K562 (cell line): ENCODE measurements at regions not wholly inside any gene's neighbourhood (a gene's known extent, or its start where the extent isn't known, plus 50 kb on each side); places are given as distances from the start of the nearest gene placed in this dataset.
A peak's percentile ranks its signal among the peaks of the same experiment; 100 is the strongest.

ENCODE experiments used
- BCL6 ChIP-seq: fragments of 250-450 bp; sonication (Bioruptor Pico); IDR thresholded peaks from 2 replicates; pipeline ENCODE4 v1.4.0; 2020
- CTBP1 ChIP-seq: fragments of 450-650 bp; IDR thresholded peaks from 2 replicates; pipeline ENCODE4 v1.6.1; 2016; ENCODE audit warnings: borderline replicate concordance
- HDAC3 ChIP-seq: fragments of 450-650 bp; IDR thresholded peaks from 2 replicates; pipeline ENCODE4 v1.6.1; 2018; ENCODE audit warnings: borderline replicate concordance, mild to moderate bottlenecking, moderate library complexity; ENCODE audit not compliant: partially characterized antibody
- HMBOX1 ChIP-seq: sonication (generic); IDR thresholded peaks from 2 replicates; pipeline ENCODE4 v1.6.1; 2016
- JUN ChIP-seq, 2 experiments: sonication (generic) in 1 of 2; formaldehyde crosslinking in 1 of 2; IDR thresholded peaks; 2 replicates each; pipeline versions ENCODE4 v1.6.1 to v1.8.0; 2012 to 2022; ENCODE audit warnings: borderline replicate concordance in 2 of 2, mild to moderate bottlenecking in 2 of 2, improper control_type of control experiment in 1 of 2, low read depth in 1 of 2, low read length in 1 of 2, missing genetic modification reagents in 1 of 2
- MAFG ChIP-seq: fragments of 450-650 bp; conservative IDR thresholded peaks from 2 replicates; pipeline ENCODE4 v1.6.1; 2016; ENCODE audit warnings: missing genetic modification characterization, missing compliant biosample characterization
- MECOM ChIP-seq: fragments of 250-450 bp; sonication (Bioruptor Pico); IDR thresholded peaks from 2 replicates; pipeline ENCODE4 v1.8.0; 2022; ENCODE audit warnings: inconsistent platforms
- MED1 ChIP-seq: sonication (generic); formaldehyde crosslinking; IDR thresholded peaks from 2 replicates; pipeline ENCODE4 v1.8.1; 2023; ENCODE audit warnings: missing genetic modification reagents, borderline replicate concordance
- NFE2 ChIP-seq: IDR thresholded peaks from 2 replicates; pipeline ENCODE4 v1.6.1; 2014; ENCODE audit warnings: antibody characterized with exemption, low read depth
- NFRKB ChIP-seq: fragments of 450-650 bp; IDR thresholded peaks from 2 replicates; pipeline ENCODE4 v1.6.1; 2016; ENCODE audit warnings: low read depth
- PRMT5 ChIP-seq: sonication (generic); formaldehyde crosslinking; IDR thresholded peaks from 2 replicates; pipeline ENCODE4 v1.5.0; 2020; ENCODE audit warnings: missing genetic modification reagents
- RERE ChIP-seq: sonication (generic); formaldehyde crosslinking; IDR thresholded peaks from 2 replicates; pipeline ENCODE4 v1.8.0; 2023; ENCODE audit warnings: missing genetic modification reagents, mild to moderate bottlenecking, borderline replicate concordance
- RFX1 ChIP-seq: fragments of 450-650 bp; IDR thresholded peaks from 2 replicates; pipeline ENCODE4 v1.6.1; 2016; ENCODE audit warnings: mild to moderate bottlenecking, moderate library complexity
- RNF219 ChIP-seq: fragments of 250-450 bp; sonication (Bioruptor Pico); IDR thresholded peaks from 2 replicates; pipeline ENCODE4 v1.5.0; 2022; ENCODE audit warnings: mild to moderate bottlenecking
- TBL1XR1 ChIP-seq, 2 experiments: IDR thresholded peaks; 2 replicates each; pipeline ENCODE4 v1.6.1; 2012; ENCODE audit warnings: improper control_type of control experiment in 2 of 2, low read length in 2 of 2, mild to moderate bottlenecking in 1 of 2
- TEAD2 ChIP-seq: fragments of 450-650 bp; IDR thresholded peaks from 2 replicates; pipeline ENCODE4 v1.6.1; 2016; ENCODE audit warnings: missing genetic modification characterization, control low read depth, missing compliant biosample characterization
- ZKSCAN3 ChIP-seq: fragments of 250-450 bp; sonication (Bioruptor Pico); IDR thresholded peaks from 2 replicates; pipeline ENCODE4 v1.4.0; 2020
- ZNF3 ChIP-seq: fragments of 250-450 bp; sonication (Bioruptor Pico); IDR thresholded peaks from 2 replicates; pipeline ENCODE4 v1.5.0; 2021; ENCODE audit warnings: mild to moderate bottlenecking, moderate library complexity
- ZNF583 ChIP-seq: fragments of 250-450 bp; sonication (Bioruptor Pico); IDR thresholded peaks from 2 replicates; pipeline ENCODE4 v1.4.0; 2020
- ZNF764 ChIP-seq: fragments of 250-450 bp; sonication (Bioruptor Pico); IDR thresholded peaks from 2 replicates; pipeline ENCODE4 v1.4.0; 2020; ENCODE audit warnings: low read depth, mild to moderate bottlenecking, moderate library complexity
- ZSCAN29 ChIP-seq: fragments of 450-650 bp; IDR thresholded peaks from 2 replicates; pipeline ENCODE4 v1.6.1; 2017

- peak in 1 of 2 experiments; percentile 31; a peak in 1 of 4 replicates for TF ChIP-seq TBL1XR1 (IDR thresholded peaks at IDR 0.05; ENCODE audit: low read length in 2 of 2)
- TF ChIP-seq HDAC3: no peak
- no peak for TF ChIP-seq ZNF3 (CRISPR knock-in tag)
- TF ChIP-seq ZKSCAN3 (CRISPR knock-in tag): no peak
- TF ChIP-seq JUN (IDR thresholded peaks at IDR 0.05; ENCODE audit: borderline replicate concordance, low read depth, low read length): peak; percentile 98
- TF ChIP-seq JUN (CRISPR knock-in tag; IDR thresholded peaks at IDR 0.05; ENCODE audit: borderline replicate concordance): no peak
- TF ChIP-seq RERE: no peak
- no peak for TF ChIP-seq BCL6
- TF ChIP-seq NFE2: 0 out of 2 replicates have a peak, but pooled peaks have one; percentile 49
- no peak for TF ChIP-seq MAFG (tag)
- peak; percentile 66 for TF ChIP-seq CTBP1
- no peak for TF ChIP-seq PRMT5 (CRISPR knock-in tag)
- TF ChIP-seq TEAD2 (tag): no peak
- no peak for TF ChIP-seq ZNF764
- TF ChIP-seq ZSCAN29: no peak
- no peak for TF ChIP-seq MED1
- TF ChIP-seq RNF219 (CRISPR knock-in tag): no peak
- TF ChIP-seq MECOM (CRISPR knock-in tag): no peak
- no peak for TF ChIP-seq ZNF583
- TF ChIP-seq HMBOX1: peak; percentile 26; the same call in 1 of the 2 replicates
- no peak for TF ChIP-seq NFRKB
- no peak for TF ChIP-seq RFX1
Observed at GRCh38 chr1:224542783-224543440, 73.2 kb upstream of the CNIH3 start (continued).
